Neural cell (in vitro differentiated cells): ENCODE measurements at regions not wholly inside any gene's neighbourhood (a gene's known extent, or its start where the extent isn't known, plus 50 kb on each side); places are given as distances from the start of the nearest gene placed in this dataset.

Experiments
- H2AFZ ChIP-seq: fragments of 200-600, 300-800 bp; sonication (generic), shearing (Covaris generic); 2 replicates; pipeline ENCODE4 v1.6.0; 2014; ENCODE audit warnings: low read depth, mild to moderate bottlenecking, antibody characterized with exemption, low read length, moderate library complexity
- H3F3A ChIP-seq: fragments of 200-600 bp; shearing (Covaris generic); 2 replicates; pipeline ENCODE4 v1.6.1; 2016; ENCODE audit warnings: mild to moderate bottlenecking, moderate library complexity, mixed read lengths, antibody characterized with exemption, low read length; ENCODE audit not compliant: insufficient read depth, poor library complexity, severe bottlenecking
- H3K27ac ChIP-seq: fragments of 200-600, 300-800 bp; sonication (generic), shearing (Covaris generic); 2 replicates; pipeline ENCODE4 v1.5.1; 2014; ENCODE audit warnings: mild to moderate bottlenecking, low read length, moderate library complexity
- H3K27me3 ChIP-seq: fragments of 300-800, 200-600 bp; sonication (generic), shearing (Covaris generic); 2 replicates; pipeline ENCODE4 v1.6.0; 2014; ENCODE audit warnings: mild to moderate bottlenecking, low read depth, low read length, moderate library complexity; ENCODE audit not compliant: insufficient read depth
- H3K36me3 ChIP-seq: fragments of 300-800, 200-600 bp; sonication (generic), shearing (Covaris generic); 2 replicates; pipeline ENCODE4 v1.5.1; 2014; ENCODE audit warnings: mild to moderate bottlenecking, antibody characterized with exemption, low read length, moderate library complexity; ENCODE audit not compliant: insufficient read depth
- H3K4me2 ChIP-seq: fragments of 300-800, 200-600 bp; sonication (generic), shearing (Covaris generic); 2 replicates; pipeline ENCODE4 v1.6.0; 2014; ENCODE audit warnings: mild to moderate bottlenecking, low read length
- H3K4me3 ChIP-seq: fragments of 300-800, 200-600 bp; sonication (generic), shearing (Covaris generic); 2 replicates; pipeline ENCODE4 v1.5.1; 2014; ENCODE audit warnings: mild to moderate bottlenecking, low read length, moderate library complexity
- H3K79me2 ChIP-seq: fragments of 200-600 bp; shearing (Covaris generic); replicated peaks from 2 replicates; pipeline ENCODE4 v1.6.0; 2014; ENCODE audit warnings: mild to moderate bottlenecking, low read length, moderate library complexity; ENCODE audit not compliant: insufficient read depth
- H3K9ac ChIP-seq: fragments of 300-800, 200-600 bp; sonication (generic), shearing (Covaris generic); 2 replicates; pipeline ENCODE4 v1.6.1; 2016; ENCODE audit warnings: mild to moderate bottlenecking, low read length, mixed read lengths
- H3K9me2 ChIP-seq: fragments of 200-600 bp; shearing (Covaris generic); 2 replicates; pipeline ENCODE4 v1.6.1; 2016; ENCODE audit warnings: mild to moderate bottlenecking, low read length, mixed read lengths; ENCODE audit not compliant: insufficient read depth
- H3K9me3 ChIP-seq: fragments of 200-600, 300-800 bp; sonication (generic), shearing (Covaris generic); 2 replicates; pipeline ENCODE4 v1.6.1; 2016; ENCODE audit warnings: mild to moderate bottlenecking, mixed run types, low read length, moderate library complexity, mixed read lengths
- H4K20me1 ChIP-seq: fragments of 200-600 bp; shearing (Covaris generic); 2 replicates; pipeline ENCODE4 v1.6.1; 2016; ENCODE audit warnings: mild to moderate bottlenecking, mixed run types; ENCODE audit not compliant: insufficient read depth
- CTCF ChIP-seq: fragments of 450-650 bp; IDR thresholded peaks from 2 replicates; pipeline ENCODE4 v1.5.1; 2014; ENCODE audit warnings: antibody characterized with exemption, mild to moderate bottlenecking, moderate library complexity; ENCODE audit not compliant: poor library complexity, severe bottlenecking
- EP300 ChIP-seq: fragments of 450-650 bp; conservative IDR thresholded peaks from 2 replicates; pipeline ENCODE4 v1.6.1; 2014; ENCODE audit warnings: antibody characterized with exemption, mild to moderate bottlenecking, moderate library complexity; ENCODE audit not compliant: poor library complexity, severe bottlenecking
- EZH2 ChIP-seq: fragments of 200-600, 300-800 bp; shearing (Covaris generic), sonication (generic); IDR thresholded peaks from 2 replicates; pipeline ENCODE4 v1.6.1; 2014; ENCODE audit warnings: antibody characterized with exemption, low read length, borderline replicate concordance, mild to moderate bottlenecking; ENCODE audit not compliant: insufficient read depth, poor library complexity, severe bottlenecking
- MXI1 ChIP-seq: fragments of 450-650 bp; conservative IDR thresholded peaks from 2 replicates; pipeline ENCODE4 v1.6.1; 2014; ENCODE audit warnings: antibody characterized with exemption, mild to moderate bottlenecking; ENCODE audit not compliant: poor library complexity, severe bottlenecking
- POLR2AphosphoS5 ChIP-seq: IDR thresholded peaks from 2 replicates; pipeline ENCODE4 v1.6.1; 2012
- RAD21 ChIP-seq: fragments of 450-650 bp; conservative IDR thresholded peaks from 2 replicates; pipeline ENCODE4 v1.6.1; 2014; ENCODE audit warnings: antibody characterized with exemption, mild to moderate bottlenecking, moderate library complexity
- REST ChIP-seq: IDR thresholded peaks from 2 replicates; pipeline ENCODE4 v1.6.1; 2012; ENCODE audit warnings: borderline replicate concordance
- SMC3 ChIP-seq: fragments of 450-650 bp; conservative IDR thresholded peaks from 2 replicates; pipeline ENCODE4 v1.6.1; 2014; ENCODE audit warnings: antibody characterized with exemption, mild to moderate bottlenecking, moderate library complexity; ENCODE audit not compliant: poor library complexity
- TAF1 ChIP-seq: IDR thresholded peaks from 2 replicates; pipeline ENCODE4 v1.6.1; 2012; ENCODE audit warnings: low read depth

- Histone ChIP-seq H4K20me1 (no peaks in the 10 kb centered on the region), H3K36me3 (no peaks in the 10 kb centered on the region), H3K9me2 (no peaks in the 10 kb centered on the region), H3K9me3 (no peaks in the 10 kb centered on the region), H3K4me2 (no peak overlapping the region), H3K79me2 (no peaks in the 10 kb centered on the region), H3K4me3 (no peak overlapping the region), H3K9ac (no peak overlapping the region), H3K27ac (no peak overlapping the region), H2AFZ (no peak overlapping the region), H3K27me3 (no peaks in the 10 kb centered on the region), H3F3A (no peaks in the 10 kb centered on the region)
- no peak for TF ChIP-seq RAD21
- TF ChIP-seq SMC3, result no peak
- no peak for TF ChIP-seq POLR2AphosphoS5
- TF ChIP-seq CTCF, result no peak
- no peak for TF ChIP-seq TAF1
- TF ChIP-seq REST, result no peak
- no peak for TF ChIP-seq EZH2
- TF ChIP-seq MXI1, result no peak
- no peak for TF ChIP-seq EP300
These were observed 441.9 kb upstream of the PKDCC start for GRCh38 chr2:41605914-41606313.

GRCh38 chr2:41610501-41611190, 437.2 kb upstream of the PKDCC start:
- no peak overlapping the region for H2AFZ ChIP-seq
- no peaks in the 10 kb centered on the region for H3K27me3 ChIP-seq
- H3K4me2 ChIP-seq, result no peak overlapping the region
- H3K4me3 ChIP-seq, result no peak overlapping the region
- H3F3A ChIP-seq, result no peaks in the 10 kb centered on the region
- no peaks in the 10 kb centered on the region for H3K9me2 ChIP-seq
- no peak overlapping the region for H3K27ac ChIP-seq
- no peaks in the 10 kb centered on the region for H3K9me3 ChIP-seq
- no peak overlapping the region for H3K9ac ChIP-seq
- no peaks in the 10 kb centered on the region for H3K79me2 ChIP-seq
- H4K20me1 ChIP-seq, result no peaks in the 10 kb centered on the region
- no peaks in the 10 kb centered on the region for H3K36me3 ChIP-seq
- TF ChIP-seq EZH2 (no peak), TAF1 (no peak), REST (no peak), EP300 (no peak), POLR2AphosphoS5 (no peak), MXI1 (no peak), SMC3 (no peak), CTCF (no peak), RAD21 (no peak)
